Smooth muscle cell (in vitro differentiated cells): ENCODE measurements at regions not wholly inside any gene's neighbourhood (a gene's known extent, or its start where the extent isn't known, plus 50 kb on each side); places are given as distances from the start of the nearest gene placed in this dataset.

Experiments used
- DNase-seq: peaks from one replicate; lab custom pipeline; 2025; ENCODE audit not compliant: unreplicated experiment; lab: John Stamatoyannopoulos, UW
- H2AFZ ChIP-seq: fragments of 200-600 bp; sonication (generic); 2 replicates; pipeline ENCODE4 v1.6.0; 2016; ENCODE audit warnings: antibody characterized with exemption, low read depth, mild to moderate bottlenecking
- H3F3A ChIP-seq: fragments of 200-600 bp; sonication (generic); 2 replicates; pipeline ENCODE4 v1.6.0; 2017; ENCODE audit warnings: antibody characterized with exemption, low read depth
- H3K27ac ChIP-seq: fragments of 200-600 bp; sonication (generic); 2 replicates; pipeline ENCODE4 v1.5.1; 2016; ENCODE audit warnings: low read depth, mild to moderate bottlenecking
- H3K27me3 ChIP-seq: fragments of 200-600 bp; sonication (generic); 2 replicates; pipeline ENCODE4 v1.6.1; 2016; ENCODE audit warnings: low read depth, mild to moderate bottlenecking
- H3K36me3 ChIP-seq: fragments of 200-600 bp; sonication (generic); 2 replicates; pipeline ENCODE4 v1.5.1; 2016; ENCODE audit warnings: low read depth
- H3K4me1 ChIP-seq: fragments of 200-600 bp; sonication (generic); 2 replicates; pipeline ENCODE4 v1.5.1; 2016; ENCODE audit warnings: low read depth
- H3K4me2 ChIP-seq: fragments of 200-600 bp; sonication (generic); 2 replicates; pipeline ENCODE4 v1.6.0; 2016; ENCODE audit warnings: mild to moderate bottlenecking
- H3K4me3 ChIP-seq: fragments of 200-600 bp; sonication (generic); 2 replicates; pipeline ENCODE4 v1.5.1; 2016; ENCODE audit warnings: mild to moderate bottlenecking
- H3K79me2 ChIP-seq: fragments of 200-600 bp; sonication (generic); 2 replicates; pipeline ENCODE4 v1.6.0; 2016; ENCODE audit warnings: low read depth, mild to moderate bottlenecking
- H3K9ac ChIP-seq: fragments of 200-600 bp; sonication (generic); 2 replicates; pipeline ENCODE4 v1.6.0; 2016; ENCODE audit warnings: low read depth
- H3K9me3 ChIP-seq: fragments of 200-600 bp; sonication (generic); replicated peaks from 2 replicates; pipeline ENCODE4 v1.5.1; 2016; ENCODE audit warnings: low read depth
- H4K20me1 ChIP-seq: fragments of 200-600 bp; sonication (generic); 2 replicates; pipeline ENCODE4 v1.6.0; 2016; ENCODE audit warnings: low read depth
- CTCF ChIP-seq: fragments of 200-600 bp; sonication (generic); IDR thresholded peaks from 2 replicates; pipeline ENCODE4 v1.5.1; 2017; ENCODE audit warnings: borderline replicate concordance, mild to moderate bottlenecking, antibody characterized with exemption; ENCODE audit not compliant: insufficient read depth, poor library complexity, severe bottlenecking
- WGBS: methylation state at CpG from one replicate; pipeline ENCODE4 v1.1.7; 2016; ENCODE audit warnings: low lambda C conversion rate; 5-methylcytosine and 5-hydroxymethylcytosine counted together

GRCh38 chr16:77556201-77556873 lies 121.5 kb upstream of the ADAMTS18 start:
- Histone ChIP-seq H3K36me3 (no peaks in the 10 kb centered on the region), H3F3A (no peaks in the 10 kb centered on the region), H3K4me1 (no peaks in the 10 kb centered on the region), H3K9ac (no peak overlapping the region), H2AFZ (no peak overlapping the region), H4K20me1 (no peaks in the 10 kb centered on the region), H3K4me3 (no peak overlapping the region), H3K27me3 (no peaks in the 10 kb centered on the region), H3K9me3 (no peaks in the 10 kb centered on the region), H3K79me2 (no peaks in the 10 kb centered on the region), H3K27ac (no peak overlapping the region), H3K4me2 (no peak overlapping the region)
- no peak for TF ChIP-seq CTCF
- WGBS, result 63% methylated on average over 10 of the region's 10 CpGs
- DNase-seq, result no peak

- no peak for TF ChIP-seq CTCF
- DNase-seq, result no peak
- Histone ChIP-seq H3K9me3 (no peaks in the 10 kb centered on the region), H3K9ac (no peak overlapping the region), H3K79me2 (no peaks in the 10 kb centered on the region), H3K36me3 (no peaks in the 10 kb centered on the region), H3K4me3 (no peak overlapping the region), H3K27ac (no peak overlapping the region), H3F3A (no peaks in the 10 kb centered on the region), H3K4me2 (no peak overlapping the region), H2AFZ (no peak overlapping the region), H4K20me1 (no peaks in the 10 kb centered on the region), H3K4me1 (no peaks in the 10 kb centered on the region), H3K27me3 (no peaks in the 10 kb centered on the region)
- 61% methylated on average over 2 of the region's 2 CpGs for WGBS
These were observed 122.6 kb upstream of the ADAMTS18 start for GRCh38 chr16:77557385-77557784.

- H3K4me1 ChIP-seq, result no peaks in the 10 kb centered on the region
- 86% methylated on average over 2 of the region's 2 CpGs for whole genome bisulfite sequencing
- H3K9me3 ChIP-seq, result no peaks in the 10 kb centered on the region
- H3K27ac ChIP-seq, result no peak overlapping the region
- no peak overlapping the region for H2AFZ ChIP-seq
- no peaks in the 10 kb centered on the region for H3F3A ChIP-seq
- no peaks in the 10 kb centered on the region for H3K36me3 ChIP-seq
- no peak overlapping the region for H3K9ac ChIP-seq
- H3K27me3 ChIP-seq, result no peaks in the 10 kb centered on the region
- no peak for DNase-seq
- H3K79me2 ChIP-seq, result no peaks in the 10 kb centered on the region
- H3K4me3 ChIP-seq, result no peak overlapping the region
- H4K20me1 ChIP-seq, result no peaks in the 10 kb centered on the region
- no peak for TF ChIP-seq CTCF
- H3K4me2 ChIP-seq, result no peak overlapping the region
These were observed 124.0 kb upstream of the ADAMTS18 start for GRCh38 chr16:77558786-77559185.

DNA sequence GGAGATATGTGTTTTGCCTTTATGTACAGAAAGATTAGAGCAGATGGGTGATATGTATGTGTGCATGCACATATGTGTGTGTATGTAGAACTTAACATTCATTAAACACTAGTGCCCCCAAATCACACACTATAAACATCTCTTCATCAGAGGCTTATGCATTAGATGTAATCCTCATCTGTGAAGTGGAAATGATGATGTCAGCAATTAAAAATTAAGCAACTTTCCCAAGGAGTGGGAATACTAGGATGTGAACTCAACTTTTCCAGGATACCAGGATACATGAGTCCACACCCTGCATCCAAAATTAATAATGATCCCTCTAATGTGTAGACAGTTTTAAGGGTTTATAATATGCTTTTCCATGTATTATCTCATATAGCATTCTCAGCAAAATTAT lies 127.7 kb upstream of the ADAMTS18 start:
- no peak for DNase-seq
- Histone ChIP-seq H3F3A (no peaks in the 10 kb centered on the region), H3K36me3 (no peaks in the 10 kb centered on the region), H3K9me3 (no peaks in the 10 kb centered on the region), H3K27me3 (no peaks in the 10 kb centered on the region), H3K4me3 (no peak overlapping the region), H3K79me2 (no peaks in the 10 kb centered on the region), H2AFZ (no peak overlapping the region), H3K4me2 (no peak overlapping the region), H3K27ac (no peak overlapping the region), H3K9ac (no peak overlapping the region), H4K20me1 (no peaks in the 10 kb centered on the region), H3K4me1 (no peaks in the 10 kb centered on the region)
- no peak for TF ChIP-seq CTCF
